ENCODE measurements at regions not wholly inside any gene's neighbourhood (a gene's known extent, or its start where the extent isn't known, plus 50 kb on each side); places are given as distances from the start of the nearest gene placed in this dataset.

DNA sequence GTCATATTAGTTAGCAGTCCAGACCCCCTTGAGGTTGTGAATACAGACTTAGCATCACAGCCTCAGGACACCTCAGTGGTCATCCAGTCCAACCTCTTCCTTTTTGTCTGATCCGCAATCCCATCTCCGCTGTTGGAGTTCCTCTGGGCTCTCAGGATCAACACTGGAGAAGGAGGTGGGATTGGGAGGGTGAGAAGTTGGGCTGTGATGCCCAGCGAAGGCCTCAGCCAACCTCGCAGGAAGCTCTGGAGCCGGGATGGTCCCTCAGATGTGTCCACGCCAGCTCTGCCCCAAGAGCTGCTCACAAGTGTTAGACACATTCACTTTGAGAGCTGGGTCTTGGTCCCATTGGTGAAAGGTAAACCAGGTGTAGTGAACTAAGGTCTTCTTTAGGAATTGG lies 74.9 kb upstream of the AFF3 start:
- WGBS (ENCODE audit: missing lambda C conversion rate) = 72% methylated on average over 5 of the region's 6 CpGs
- H3K9me3 ChIP-seq = no peaks in the 10 kb centered on the region
- no peak for ATAC-seq
- no peak overlapping the region for H3K4me3 ChIP-seq
- H3K27ac ChIP-seq = no peak overlapping the region
- H3K4me1 ChIP-seq = no peaks in the 10 kb centered on the region
- ChIA-PET CTCF (interaction anchor here (0.6 to 0.7 kb wide), 2 partner anchors 49 to 1070 kb away, joined by 3 to 5 read pairs; no protein-coding TSS in a partner anchor), POLR2A (no interaction called here)
- no peak for DNase-seq (ENCODE audit: low read depth in 1 of 2, low spot score in 1 of 2)
- TF ChIP-seq RNF2 (IDR thresholded peaks at IDR 0.05; ENCODE audit: borderline replicate concordance, low read depth) (no peak), SMC3 (IDR thresholded peaks at IDR 0.05) (no peak), TFCP2L1 (CRISPR knock-in tag; IDR thresholded peaks at IDR 0.05) (no peak), ZNF302 (CRISPR knock-in tag; IDR thresholded peaks at IDR 0.05) (no peak), EP300 (IDR thresholded peaks at IDR 0.05) (no peak), HEYL (CRISPR knock-in tag; IDR thresholded peaks at IDR 0.05) (no peak), FOSL2 (IDR thresholded peaks at IDR 0.05) (no peak), FOSL2 (CRISPR knock-in tag; IDR thresholded peaks at IDR 0.05) (no peak), JUNB (IDR thresholded peaks at IDR 0.05) (no peak), NPAS2 (CRISPR knock-in tag; IDR thresholded peaks at IDR 0.05; ENCODE audit: borderline replicate concordance) (no peak), JUN (IDR thresholded peaks at IDR 0.05) (no peak), RCOR1 (IDR thresholded peaks at IDR 0.05; ENCODE audit: low read depth, low read length) (no peak), RARB (CRISPR knock-in tag; IDR thresholded peaks at IDR 0.05) (no peak)
- TF ChIP-seq, protein P1, sequence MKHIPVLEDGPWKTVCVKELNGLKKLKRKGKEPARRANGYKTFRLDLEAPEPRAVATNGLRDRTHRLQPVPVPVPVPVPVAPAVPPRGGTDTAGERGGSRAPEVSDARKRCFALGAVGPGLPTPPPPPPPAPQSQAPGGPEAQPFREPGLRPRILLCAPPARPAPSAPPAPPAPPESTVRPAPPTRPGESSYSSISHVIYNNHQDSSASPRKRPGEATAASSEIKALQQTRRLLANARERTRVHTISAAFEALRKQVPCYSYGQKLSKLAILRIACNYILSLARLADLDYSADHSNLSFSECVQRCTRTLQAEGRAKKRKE (CRISPR knock-in tag; IDR thresholded peaks at IDR 0.05; ENCODE audit: low read depth) = no peak
- TF ChIP-seq, protein P2, sequence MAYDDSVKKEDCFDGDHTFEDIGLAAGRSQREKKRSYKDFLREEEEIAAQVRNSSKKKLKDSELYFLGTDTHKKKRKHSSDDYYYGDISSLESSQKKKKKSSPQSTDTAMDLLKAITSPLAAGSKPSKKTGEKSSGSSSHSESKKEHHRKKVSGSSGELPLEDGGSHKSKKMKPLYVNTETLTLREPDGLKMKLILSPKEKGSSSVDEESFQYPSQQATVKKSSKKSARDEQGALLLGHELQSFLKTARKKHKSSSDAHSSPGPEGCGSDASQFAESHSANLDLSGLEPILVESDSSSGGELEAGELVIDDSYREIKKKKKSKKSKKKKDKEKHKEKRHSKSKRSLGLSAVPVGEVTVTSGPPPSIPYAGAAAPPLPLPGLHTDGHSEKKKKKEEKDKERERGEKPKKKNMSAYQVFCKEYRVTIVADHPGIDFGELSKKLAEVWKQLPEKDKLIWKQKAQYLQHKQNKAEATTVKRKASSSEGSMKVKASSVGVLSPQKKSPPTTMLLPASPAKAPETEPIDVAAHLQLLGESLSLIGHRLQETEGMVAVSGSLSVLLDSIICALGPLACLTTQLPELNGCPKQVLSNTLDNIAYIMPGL (CRISPR knock-in tag; IDR thresholded peaks at IDR 0.05; ENCODE audit: borderline replicate concordance) = no peak
- no peak for FAIRE-seq
- no peak overlapping the region for H3K4me2 ChIP-seq

DNA sequence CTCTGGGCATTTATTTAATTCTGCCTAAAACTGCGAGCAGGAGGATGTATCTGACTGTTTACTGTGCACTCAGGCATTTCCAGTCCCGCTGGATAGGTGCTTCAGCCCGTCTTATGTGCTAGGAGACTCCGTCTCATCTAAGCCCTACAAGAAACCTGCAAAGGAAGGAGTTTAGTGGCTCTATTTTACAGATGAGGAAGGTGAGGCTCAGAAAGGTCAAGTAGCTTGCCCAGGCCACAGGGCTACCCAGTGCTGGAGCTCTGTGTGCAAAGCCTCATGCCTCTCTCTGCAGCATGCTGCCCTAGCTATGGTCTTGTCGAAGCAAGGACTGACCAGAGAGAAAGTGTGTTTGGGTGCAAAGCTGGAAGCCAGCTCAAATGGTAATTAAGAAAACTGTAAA lies 73.6 kb upstream of the AFF3 start:
- DNase-seq (ENCODE audit: low read depth in 1 of 2, low spot score in 1 of 2) (no peak), FAIRE-seq (no peak), ATAC-seq (no peak)
- ChIA-PET CTCF (interaction anchor here (0.5 to 0.6 kb wide), 2 partner anchors 28 to 335 kb away, joined by 3 read pairs; no protein-coding TSS in a partner anchor), POLR2A (no interaction called here)
- Histone ChIP-seq H3K4me3 (no peak overlapping the region), H3K27ac (no peak overlapping the region), H3K9me3 (no peaks in the 10 kb centered on the region), H3K4me1 (no peaks in the 10 kb centered on the region), H3K4me2 (no peak overlapping the region)
- no peak for TF ChIP-seq POLR2AphosphoS2 (conservative IDR thresholded peaks at IDR 0.05; ENCODE audit: low read length)
- no peak for TF ChIP-seq JUN (IDR thresholded peaks at IDR 0.05)
- TF ChIP-seq HOXB5 (CRISPR knock-in tag; IDR thresholded peaks at IDR 0.05) = no peak
- TF ChIP-seq RAD21 (conservative IDR thresholded peaks at IDR 0.05 in 1 of 2, IDR thresholded peaks at IDR 0.05 in 1 of 2) = no peak
- no peak for TF ChIP-seq CEBPB (IDR thresholded peaks at IDR 0.05)
- no peak for TF ChIP-seq SMC3 (IDR thresholded peaks at IDR 0.05)
- TF ChIP-seq, protein P3, sequence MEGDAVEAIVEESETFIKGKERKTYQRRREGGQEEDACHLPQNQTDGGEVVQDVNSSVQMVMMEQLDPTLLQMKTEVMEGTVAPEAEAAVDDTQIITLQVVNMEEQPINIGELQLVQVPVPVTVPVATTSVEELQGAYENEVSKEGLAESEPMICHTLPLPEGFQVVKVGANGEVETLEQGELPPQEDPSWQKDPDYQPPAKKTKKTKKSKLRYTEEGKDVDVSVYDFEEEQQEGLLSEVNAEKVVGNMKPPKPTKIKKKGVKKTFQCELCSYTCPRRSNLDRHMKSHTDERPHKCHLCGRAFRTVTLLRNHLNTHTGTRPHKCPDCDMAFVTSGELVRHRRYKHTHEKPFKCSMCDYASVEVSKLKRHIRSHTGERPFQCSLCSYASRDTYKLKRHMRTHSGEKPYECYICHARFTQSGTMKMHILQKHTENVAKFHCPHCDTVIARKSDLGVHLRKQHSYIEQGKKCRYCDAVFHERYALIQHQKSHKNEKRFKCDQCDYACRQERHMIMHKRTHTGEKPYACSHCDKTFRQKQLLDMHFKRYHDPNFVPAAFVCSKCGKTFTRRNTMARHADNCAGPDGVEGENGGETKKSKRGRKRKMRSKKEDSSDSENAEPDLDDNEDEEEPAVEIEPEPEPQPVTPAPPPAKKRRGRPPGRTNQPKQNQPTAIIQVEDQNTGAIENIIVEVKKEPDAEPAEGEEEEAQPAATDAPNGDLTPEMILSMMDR (IDR thresholded peaks at IDR 0.05) = no peak
- TF ChIP-seq EP300 (IDR thresholded peaks at IDR 0.05) = no peak
- no peak for TF ChIP-seq JUNB (IDR thresholded peaks at IDR 0.05)
- TF ChIP-seq CHD2 (IDR thresholded peaks at IDR 0.05; ENCODE audit: low read length, partially characterized antibody) = no peak
- TF ChIP-seq CBX2 (IDR thresholded peaks at IDR 0.05; ENCODE audit: borderline replicate concordance, low read depth) = no peak
- TF ChIP-seq FOSB (CRISPR knock-in tag; IDR thresholded peaks at IDR 0.05) = no peak
- TF ChIP-seq NPAS2 (CRISPR knock-in tag; IDR thresholded peaks at IDR 0.05; ENCODE audit: borderline replicate concordance) = no peak
- TF ChIP-seq, protein P4, sequence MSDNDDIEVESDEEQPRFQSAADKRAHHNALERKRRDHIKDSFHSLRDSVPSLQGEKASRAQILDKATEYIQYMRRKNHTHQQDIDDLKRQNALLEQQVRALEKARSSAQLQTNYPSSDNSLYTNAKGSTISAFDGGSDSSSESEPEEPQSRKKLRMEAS (IDR thresholded peaks at IDR 0.05) = no peak
- TF ChIP-seq, protein P5, sequence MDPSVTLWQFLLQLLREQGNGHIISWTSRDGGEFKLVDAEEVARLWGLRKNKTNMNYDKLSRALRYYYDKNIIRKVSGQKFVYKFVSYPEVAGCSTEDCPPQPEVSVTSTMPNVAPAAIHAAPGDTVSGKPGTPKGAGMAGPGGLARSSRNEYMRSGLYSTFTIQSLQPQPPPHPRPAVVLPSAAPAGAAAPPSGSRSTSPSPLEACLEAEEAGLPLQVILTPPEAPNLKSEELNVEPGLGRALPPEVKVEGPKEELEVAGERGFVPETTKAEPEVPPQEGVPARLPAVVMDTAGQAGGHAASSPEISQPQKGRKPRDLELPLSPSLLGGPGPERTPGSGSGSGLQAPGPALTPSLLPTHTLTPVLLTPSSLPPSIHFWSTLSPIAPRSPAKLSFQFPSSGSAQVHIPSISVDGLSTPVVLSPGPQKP (IDR thresholded peaks at IDR 0.05; ENCODE audit: low read depth, low read length) = no peak
- TF ChIP-seq ESRRA (IDR thresholded peaks at IDR 0.05; ENCODE audit: borderline replicate concordance, low read length) = no peak
- TF ChIP-seq TFCP2L1 (CRISPR knock-in tag; IDR thresholded peaks at IDR 0.05) = no peak
- no peak for TF ChIP-seq PHF8 (IDR thresholded peaks at IDR 0.05; ENCODE audit: borderline replicate concordance, low read depth)
- no peak for TF ChIP-seq NR3C1 (IDR thresholded peaks at IDR 0.05)
- no peak for TF ChIP-seq ZNF302 (CRISPR knock-in tag; IDR thresholded peaks at IDR 0.05)
- WGBS (ENCODE audit: missing lambda C conversion rate) = 46% methylated on average over 5 of the region's 5 CpGs

All from A549 (cell line).